Right atrium auricular region (tissue), 2 donors: ENCODE measurements at regions not wholly inside any gene's neighbourhood (a gene's known extent, or its start where the extent isn't known, plus 50 kb on each side); places are given as distances from the start of the nearest gene placed in this dataset.

ENCODE experiments used
- DNase-seq: peaks from one replicate; pipeline ENCODE4 v3.0.0-alpha.2; 2019; ENCODE audit warnings: low spot score
- H3K27ac ChIP-seq, 2 donors: fragments of 200-600 bp; sonication (generic); 1 replicate in 1 of 2; 2 replicates in 1 of 2; pipeline ENCODE4 v1.5.1; 2016 to 2019
- H3K27me3 ChIP-seq, 2 donors: fragments of 200-600 bp; sonication (generic); one replicate each; pipeline versions ENCODE4 v1.5.1 to v1.6.0; 2017 to 2019
- H3K36me3 ChIP-seq: fragments of 200-600 bp; sonication (generic); one replicate; pipeline ENCODE4 v1.5.1; 2016
- H3K4me1 ChIP-seq, 2 donors: fragments of 200-600 bp; sonication (generic); one replicate each; pipeline versions ENCODE4 v1.5.1 to v1.6.0; 2017 to 2019
- H3K4me3 ChIP-seq, 2 donors: fragments of 200-600 bp; sonication (generic); 1 replicate in 1 of 2; 2 replicates in 1 of 2; pipeline ENCODE4 v1.5.1; 2017 to 2019; ENCODE audit warnings: mild to moderate bottlenecking in 1 of 2, moderate library complexity in 1 of 2
- H3K9me3 ChIP-seq, 2 donors: fragments of 200-600 bp; sonication (generic); one replicate each; pipeline ENCODE4 v1.5.1; 2019
- CTCF ChIP-seq, 2 donors: fragments of 200-600 bp; sonication (generic); IDR thresholded peaks; one replicate each; pipeline ENCODE4 v1.5.1; 2019; ENCODE audit warnings: antibody characterized with exemption in 2 of 2

GRCh38 chrX:9160698-9161329 lies 126.9 kb upstream of the FAM9B start:
- no peak for TF ChIP-seq CTCF (IDR thresholded peaks at IDR 0.05)
- Histone ChIP-seq H3K27ac (no peak overlapping the region), H3K4me1 (no peaks in the 10 kb centered on the region), H3K4me3 (no peak overlapping the region), H3K27me3 (no peaks in the 10 kb centered on the region), H3K36me3 (no peaks in the 10 kb centered on the region), H3K9me3 (no peaks in the 10 kb centered on the region)
- no peak for DNase-seq

- no peak overlapping the region for H3K4me3 ChIP-seq
- H3K36me3 ChIP-seq = no peaks in the 10 kb centered on the region
- H3K27ac ChIP-seq = no peak overlapping the region
- H3K9me3 ChIP-seq = peaks cover 0 to 3% of the 10 kb centered on the region in 2 donors
- no peak for DNase-seq
- no peaks in the 10 kb centered on the region for H3K4me1 ChIP-seq
- no peak for TF ChIP-seq CTCF (IDR thresholded peaks at IDR 0.05)
- no peaks in the 10 kb centered on the region for H3K27me3 ChIP-seq
Observed at GRCh38 chrX:9162698-9163097, 128.8 kb upstream of the FAM9B start.

- TF ChIP-seq CTCF (IDR thresholded peaks at IDR 0.05) = no peak
- Histone ChIP-seq H3K4me3 (no peak overlapping the region), H3K9me3 (peaks cover 0 to 6% of the 10 kb centered on the region in 2 donors), H3K36me3 (no peaks in the 10 kb centered on the region), H3K27ac (no peak overlapping the region), H3K27me3 (no peaks in the 10 kb centered on the region), H3K4me1 (no peaks in the 10 kb centered on the region)
- no peak for DNase-seq
Observed at GRCh38 chrX:9163214-9163709, 129.3 kb upstream of the FAM9B start.

GRCh38 chrX:9164086-9164485 lies 130.2 kb upstream of the FAM9B start:
- TF ChIP-seq CTCF (IDR thresholded peaks at IDR 0.05) = no peak
- DNase-seq = no peak
- Histone ChIP-seq H3K36me3 (no peaks in the 10 kb centered on the region), H3K4me3 (no peak overlapping the region), H3K4me1 (no peaks in the 10 kb centered on the region), H3K27me3 (no peaks in the 10 kb centered on the region), H3K9me3 (peaks cover 0 to 6% of the 10 kb centered on the region in 2 donors), H3K27ac (no peak overlapping the region)

- TF ChIP-seq CTCF (IDR thresholded peaks at IDR 0.05) = no peak
- DNase-seq = no peak
Observed at GRCh38 chrX:9164533-9165426, 130.9 kb upstream of the FAM9B start.

More at GRCh38 chrX:9164533-9165426, 130.9 kb upstream of the FAM9B start:
- Histone ChIP-seq H3K27ac (no peak overlapping the region), H3K27me3 (no peaks in the 10 kb centered on the region), H3K36me3 (no peaks in the 10 kb centered on the region), H3K4me3 (no peak overlapping the region), H3K4me1 (no peaks in the 10 kb centered on the region), H3K9me3 (peaks cover 0 to 6% of the 10 kb centered on the region in 2 donors)
